Stimulated activated memory B cell treated with anti-CD40 and anti-IgM and Interleukin-4, amounts not matched to agents 10 μg/mL and 1 μg/mL and 100 μg/mL, for 72 hours (primary cell): ENCODE measurements at regions not wholly inside any gene's neighbourhood (a gene's known extent, or its start where the extent isn't known, plus 50 kb on each side); places are given as distances from the start of the nearest gene placed in this dataset.
A peak's percentile ranks its signal among the peaks of the same experiment; 100 is the strongest.
"Not testable (repeated sequence)": the region's sequence is repeated elsewhere in the genome, so short reads cannot be mapped to it uniquely, and the experiment has no call there.

Source experiments
- ATAC-seq: fragments of 150-1000 bp; cut with Tn5 transposase; 2 replicates; pipeline ENCODE4 v1.10.0; 2021
- H3K27ac Mint-ChIP-seq: one replicate; pipeline ENCODE4 v1.8.0; 2022; ENCODE audit warnings: mild to moderate bottlenecking, mixed read lengths
- H3K27me3 Mint-ChIP-seq: one replicate; pipeline ENCODE4 v1.8.0; 2022; ENCODE audit warnings: mixed read lengths
- H3K36me3 Mint-ChIP-seq: one replicate; pipeline ENCODE4 v1.8.0; 2022; ENCODE audit warnings: mixed read lengths
- H3K4me1 Mint-ChIP-seq: one replicate; pipeline ENCODE4 v1.8.0; 2022; ENCODE audit warnings: mixed read lengths
- H3K4me3 Mint-ChIP-seq: one replicate; pipeline ENCODE4 v1.8.0; 2022; ENCODE audit warnings: mild to moderate bottlenecking, moderate library complexity, mixed read lengths
- H3K9me3 Mint-ChIP-seq: one replicate; pipeline ENCODE4 v1.8.0; 2022; ENCODE audit warnings: mixed read lengths

- Mint-ChIP-seq H3K36me3 (no peaks in the 10 kb centered on the region), H3K9me3 (no peaks in the 10 kb centered on the region), H3K27me3 (peaks cover 14% of the 10 kb centered on the region), H3K4me3 (no peak overlapping the region), H3K4me1 (no peaks in the 10 kb centered on the region), H3K27ac (no peak overlapping the region)
- ATAC-seq = no peak
Observed at GRCh38 chr2:17136877-17137276, 381.4 kb downstream of the RAD51AP2 start.

- Mint-ChIP-seq H3K4me3 (no peak overlapping the region), H3K27ac (no peak overlapping the region), H3K9me3 (no peaks in the 10 kb centered on the region), H3K27me3 (peaks cover 14% of the 10 kb centered on the region), H3K4me1 (no peaks in the 10 kb centered on the region), H3K36me3 (no peaks in the 10 kb centered on the region)
- ATAC-seq = no peak
Observed at GRCh38 chr2:17136231-17136630, 382.0 kb downstream of the RAD51AP2 start.

- no peak overlapping the region for H3K27ac Mint-ChIP-seq
Observed at GRCh38 chr2:17135619-17136018, 382.6 kb downstream of the RAD51AP2 start.

GRCh38 chr2:17133052-17133671, 385.1 kb downstream of the RAD51AP2 start:
- H3K36me3 Mint-ChIP-seq = no peaks in the 10 kb centered on the region
- no peak overlapping the region for H3K4me3 Mint-ChIP-seq
- no peak for ATAC-seq
- no peak overlapping the region for H3K27ac Mint-ChIP-seq
- no peaks in the 10 kb centered on the region for H3K9me3 Mint-ChIP-seq
- no peaks in the 10 kb centered on the region for H3K4me1 Mint-ChIP-seq
- H3K27me3 Mint-ChIP-seq = peaks cover under 1% of the 10 kb centered on the region

More at GRCh38 chr2:17135619-17136018, 382.6 kb downstream of the RAD51AP2 start:
- Mint-ChIP-seq H3K36me3 (no peaks in the 10 kb centered on the region), H3K27me3 (peaks cover 14% of the 10 kb centered on the region), H3K9me3 (no peaks in the 10 kb centered on the region), H3K4me3 (no peak overlapping the region), H3K4me1 (no peaks in the 10 kb centered on the region)
- ATAC-seq = no peak

- not testable (repeated sequence) for H3K4me1 Mint-ChIP-seq, H3K27me3 Mint-ChIP-seq, H3K27ac Mint-ChIP-seq, ATAC-seq, H3K9me3 Mint-ChIP-seq, H3K4me3 Mint-ChIP-seq, H3K36me3 Mint-ChIP-seq
Observed at GRCh38 chr2:17130627-17131026, 387.6 kb downstream of the RAD51AP2 start.

- ATAC-seq = no peak
- H3K27me3 Mint-ChIP-seq = no peaks in the 10 kb centered on the region
- H3K4me3 Mint-ChIP-seq = no peak overlapping the region
- H3K9me3 Mint-ChIP-seq = no peaks in the 10 kb centered on the region
- H3K4me1 Mint-ChIP-seq = peaks cover 22% of the 10 kb centered on the region
- H3K27ac Mint-ChIP-seq = no peak overlapping the region
- no peaks in the 10 kb centered on the region for H3K36me3 Mint-ChIP-seq
Observed at GRCh38 chr2:17125989-17126620, 392.1 kb downstream of the RAD51AP2 start.

- H3K4me1 Mint-ChIP-seq = peaks cover 22% of the 10 kb centered on the region
- no peaks in the 10 kb centered on the region for H3K36me3 Mint-ChIP-seq
- no peaks in the 10 kb centered on the region for H3K27me3 Mint-ChIP-seq
- H3K27ac Mint-ChIP-seq = peak overlapping the region; percentile 2
- no peaks in the 10 kb centered on the region for H3K9me3 Mint-ChIP-seq
- ATAC-seq = no peak
- no peak overlapping the region for H3K4me3 Mint-ChIP-seq
Observed at GRCh38 chr2:17124575-17125318, 393.5 kb downstream of the RAD51AP2 start.

- no peak for ATAC-seq
- no peaks in the 10 kb centered on the region for H3K36me3 Mint-ChIP-seq
- peaks cover 22% of the 10 kb centered on the region for H3K4me1 Mint-ChIP-seq
- H3K27ac Mint-ChIP-seq = no peak overlapping the region
- no peaks in the 10 kb centered on the region for H3K9me3 Mint-ChIP-seq
- no peak overlapping the region for H3K4me3 Mint-ChIP-seq
- no peaks in the 10 kb centered on the region for H3K27me3 Mint-ChIP-seq
Observed at GRCh38 chr2:17122887-17123501, 395.2 kb downstream of the RAD51AP2 start.

GRCh38 chr2:17115466-17115865, 402.8 kb downstream of the RAD51AP2 start:
- no peak for ATAC-seq
- H3K9me3 Mint-ChIP-seq = no peaks in the 10 kb centered on the region
- no peak overlapping the region for H3K27ac Mint-ChIP-seq
- H3K27me3 Mint-ChIP-seq = no peaks in the 10 kb centered on the region
- no peaks in the 10 kb centered on the region for H3K4me1 Mint-ChIP-seq
- no peaks in the 10 kb centered on the region for H3K36me3 Mint-ChIP-seq
- no peak overlapping the region for H3K4me3 Mint-ChIP-seq

- no peaks in the 10 kb centered on the region for H3K9me3 Mint-ChIP-seq
- H3K27ac Mint-ChIP-seq = no peak overlapping the region
- H3K27me3 Mint-ChIP-seq = no peaks in the 10 kb centered on the region
- ATAC-seq = no peak
- no peaks in the 10 kb centered on the region for H3K4me1 Mint-ChIP-seq
- H3K36me3 Mint-ChIP-seq = no peaks in the 10 kb centered on the region
- H3K4me3 Mint-ChIP-seq = no peak overlapping the region
Observed at GRCh38 chr2:17115042-17115441, 403.2 kb downstream of the RAD51AP2 start.

- ATAC-seq = no peak
- no peaks in the 10 kb centered on the region for H3K9me3 Mint-ChIP-seq
- no peak overlapping the region for H3K4me3 Mint-ChIP-seq
- no peak overlapping the region for H3K27ac Mint-ChIP-seq
- H3K36me3 Mint-ChIP-seq = no peaks in the 10 kb centered on the region
- H3K4me1 Mint-ChIP-seq = peaks cover 40% of the 10 kb centered on the region
- H3K27me3 Mint-ChIP-seq = no peaks in the 10 kb centered on the region
Observed at GRCh38 chr2:17107871-17108270, 410.4 kb downstream of the RAD51AP2 start.

GRCh38 chr2:17107151-17107550, 411.1 kb downstream of the RAD51AP2 start:
- Mint-ChIP-seq H3K27ac (no peak overlapping the region), H3K36me3 (no peaks in the 10 kb centered on the region), H3K9me3 (no peaks in the 10 kb centered on the region), H3K27me3 (no peaks in the 10 kb centered on the region), H3K4me1 (peaks cover 40% of the 10 kb centered on the region), H3K4me3 (no peak overlapping the region)
- no peak for ATAC-seq

GRCh38 chr2:17106418-17106817, 411.8 kb downstream of the RAD51AP2 start:
- Mint-ChIP-seq H3K4me1 (peaks cover 40% of the 10 kb centered on the region), H3K27ac (no peak overlapping the region), H3K9me3 (no peaks in the 10 kb centered on the region), H3K4me3 (no peak overlapping the region), H3K27me3 (no peaks in the 10 kb centered on the region), H3K36me3 (no peaks in the 10 kb centered on the region)
- no peak for ATAC-seq

- Mint-ChIP-seq H3K36me3 (no peaks in the 10 kb centered on the region), H3K4me1 (peaks cover 40% of the 10 kb centered on the region), H3K9me3 (no peaks in the 10 kb centered on the region), H3K27ac (no peak overlapping the region), H3K4me3 (no peak overlapping the region), H3K27me3 (no peaks in the 10 kb centered on the region)
- ATAC-seq = no peak
Observed at GRCh38 chr2:17104454-17104853, 413.8 kb downstream of the RAD51AP2 start.

GRCh38 chr2:17101596-17101995, 416.6 kb downstream of the RAD51AP2 start:
- H3K4me1 Mint-ChIP-seq = peaks cover 26% of the 10 kb centered on the region
- H3K27ac Mint-ChIP-seq = no peak overlapping the region
- H3K27me3 Mint-ChIP-seq = no peaks in the 10 kb centered on the region
- no peaks in the 10 kb centered on the region for H3K9me3 Mint-ChIP-seq
- ATAC-seq = no peak
- no peak overlapping the region for H3K4me3 Mint-ChIP-seq
- H3K36me3 Mint-ChIP-seq = no peaks in the 10 kb centered on the region
